ENCODE measurements at regions not wholly inside any gene's neighbourhood (a gene's known extent, or its start where the extent isn't known, plus 50 kb on each side); places are given as distances from the start of the nearest gene placed in this dataset.

GRCh38 chrX:35625714-35626113 lies 172.4 kb upstream of the MAGEB16 start (continued):
- TF ChIP-seq ARID5B (CRISPR knock-in tag; IDR thresholded peaks at IDR 0.05) (no peak), NCOA2 (CRISPR knock-in tag; IDR thresholded peaks at IDR 0.05) (no peak), ZNF503 (CRISPR knock-in tag; IDR thresholded peaks at IDR 0.05) (no peak), KDM3A (CRISPR knock-in tag; IDR thresholded peaks at IDR 0.05; ENCODE audit: low read depth) (no peak), YEATS4 (CRISPR knock-in tag; IDR thresholded peaks at IDR 0.05; ENCODE audit: borderline replicate concordance) (no peak), GPN1 (CRISPR knock-in tag; IDR thresholded peaks at IDR 0.05; ENCODE audit: borderline replicate concordance) (no peak)

GRCh38 chrX:35626124-35626523 lies 172.0 kb upstream of the MAGEB16 start:
- Histone ChIP-seq H3K9ac (ENCODE audit: insufficient read depth, low read depth, low read length) (no peak overlapping the region), H3K27me3 (ENCODE audit: control insufficient read depth in 1 of 2, insufficient read depth in 2 of 2, low read length in 2 of 2) (no peaks in the 10 kb centered on the region), H3K36me3 (replicated peaks in 1 of 2; ENCODE audit: control insufficient read depth in 1 of 2, insufficient read depth in 2 of 2, low read length in 2 of 2) (no peaks in the 10 kb centered on the region), H4K20me1 (ENCODE audit: insufficient read depth, low read length) (no peaks in the 10 kb centered on the region), H2AFZ (ENCODE audit: low read length) (no peak overlapping the region), H3K79me2 (ENCODE audit: insufficient read depth, low read length) (no peaks in the 10 kb centered on the region), H3K27ac (ENCODE audit: extremely low read length, insufficient read depth, low read length) (no peak overlapping the region), H3K4me2 (ENCODE audit: low read depth, low read length) (no peak overlapping the region), H3K9me3 (ENCODE audit: low read length) (no peaks in the 10 kb centered on the region), H3K4me1 (ENCODE audit: insufficient read depth, low read length) (no peaks in the 10 kb centered on the region), H3K4me3 (replicated peaks in 1 of 3; ENCODE audit: insufficient read depth in 1 of 3, low read depth in 2 of 3, low read length in 3 of 3) (no peak overlapping the region)
- POLR2A ChIA-PET: no interaction called here
- DNase-seq (ENCODE audit: low spot score) (no peak), ATAC-seq (no peak), FAIRE-seq (no peak)
- WGBS (ENCODE audit: low lambda C conversion rate): 0% methylated on average over 1 of the region's 14 CpGs
- CTCF ChIA-PET (ENCODE audit: low intra/inter-chr PET ratio, low total read pairs): no interaction called here
- BruUV-seq (replicated peaks): no TSS peak
- intact Hi-C loops (cut with micrococcal nuclease; ENCODE audit: unreplicated experiment) (no loop called here), in situ Hi-C loops (cut with HindIII; ENCODE audit: extremely low pct_ligation_motif_present, low pct_unique_long_range_greater_than_20kb) (no loop called here)
- TF ChIP-seq U2AF2 (IDR thresholded peaks at IDR 0.05; ENCODE audit: low read depth, low read length) (no peak), AFF4 (CRISPR knock-in tag; IDR thresholded peaks at IDR 0.05) (no peak), NCOA2 (CRISPR knock-in tag; IDR thresholded peaks at IDR 0.05) (no peak), PCBP2 (optimal IDR thresholded peaks at IDR 0.05; ENCODE audit: low read depth, low read length, poor library complexity, severe bottlenecking) (no peak), SIX1 (CRISPR knock-in tag; IDR thresholded peaks at IDR 0.05; ENCODE audit: borderline replicate concordance) (no peak), ZNF276 (CRISPR knock-in tag; IDR thresholded peaks at IDR 0.05; ENCODE audit: low read depth) (no peak), ZNF441 (CRISPR knock-in tag; IDR thresholded peaks at IDR 0.05; ENCODE audit: borderline replicate concordance) (no peak), ZNF841 (CRISPR knock-in tag; IDR thresholded peaks at IDR 0.05; ENCODE audit: borderline replicate concordance) (no peak)

All from HepG2 (cell line).